ENCODE measurements at regions not wholly inside any gene's neighbourhood (a gene's known extent, or its start where the extent isn't known, plus 50 kb on each side); places are given as distances from the start of the nearest gene placed in this dataset.
"Not testable (repeated sequence)": the region's sequence is repeated elsewhere in the genome, so short reads cannot be mapped to it uniquely, and the experiment has no call there.

DNA sequence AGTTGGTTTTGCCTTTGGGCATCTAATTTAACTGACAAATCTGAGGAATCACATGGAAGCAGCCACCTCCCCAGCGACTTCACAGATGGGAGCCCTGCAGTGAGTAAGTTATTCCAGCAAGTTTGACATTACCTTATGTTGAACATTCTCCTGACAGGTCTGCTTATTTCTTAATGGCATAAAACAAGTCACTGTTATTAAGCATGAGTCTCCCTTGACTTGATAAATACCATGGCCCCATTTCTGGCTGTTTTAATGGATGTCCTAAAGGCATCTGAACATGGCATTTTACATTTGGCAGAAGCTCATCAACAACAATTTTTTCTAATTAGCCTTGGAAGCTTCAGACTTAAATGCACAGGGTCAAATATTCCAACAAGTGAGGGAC, 92.6 kb upstream of the CREB1 start:
- TF ChIP-seq, protein P1, sequence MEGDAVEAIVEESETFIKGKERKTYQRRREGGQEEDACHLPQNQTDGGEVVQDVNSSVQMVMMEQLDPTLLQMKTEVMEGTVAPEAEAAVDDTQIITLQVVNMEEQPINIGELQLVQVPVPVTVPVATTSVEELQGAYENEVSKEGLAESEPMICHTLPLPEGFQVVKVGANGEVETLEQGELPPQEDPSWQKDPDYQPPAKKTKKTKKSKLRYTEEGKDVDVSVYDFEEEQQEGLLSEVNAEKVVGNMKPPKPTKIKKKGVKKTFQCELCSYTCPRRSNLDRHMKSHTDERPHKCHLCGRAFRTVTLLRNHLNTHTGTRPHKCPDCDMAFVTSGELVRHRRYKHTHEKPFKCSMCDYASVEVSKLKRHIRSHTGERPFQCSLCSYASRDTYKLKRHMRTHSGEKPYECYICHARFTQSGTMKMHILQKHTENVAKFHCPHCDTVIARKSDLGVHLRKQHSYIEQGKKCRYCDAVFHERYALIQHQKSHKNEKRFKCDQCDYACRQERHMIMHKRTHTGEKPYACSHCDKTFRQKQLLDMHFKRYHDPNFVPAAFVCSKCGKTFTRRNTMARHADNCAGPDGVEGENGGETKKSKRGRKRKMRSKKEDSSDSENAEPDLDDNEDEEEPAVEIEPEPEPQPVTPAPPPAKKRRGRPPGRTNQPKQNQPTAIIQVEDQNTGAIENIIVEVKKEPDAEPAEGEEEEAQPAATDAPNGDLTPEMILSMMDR (IDR thresholded peaks at IDR 0.05; ENCODE audit: low read depth, low read length): no peak
- in situ Hi-C loops (cut with HindIII; ENCODE audit: low sequenced_read_pairs): no loop called here
- no peak for DNase-seq (ENCODE audit: low read depth, low spot score)
- no peak overlapping the region for H3K4me3 ChIP-seq (ENCODE audit: low read depth, low read length)

DNA sequence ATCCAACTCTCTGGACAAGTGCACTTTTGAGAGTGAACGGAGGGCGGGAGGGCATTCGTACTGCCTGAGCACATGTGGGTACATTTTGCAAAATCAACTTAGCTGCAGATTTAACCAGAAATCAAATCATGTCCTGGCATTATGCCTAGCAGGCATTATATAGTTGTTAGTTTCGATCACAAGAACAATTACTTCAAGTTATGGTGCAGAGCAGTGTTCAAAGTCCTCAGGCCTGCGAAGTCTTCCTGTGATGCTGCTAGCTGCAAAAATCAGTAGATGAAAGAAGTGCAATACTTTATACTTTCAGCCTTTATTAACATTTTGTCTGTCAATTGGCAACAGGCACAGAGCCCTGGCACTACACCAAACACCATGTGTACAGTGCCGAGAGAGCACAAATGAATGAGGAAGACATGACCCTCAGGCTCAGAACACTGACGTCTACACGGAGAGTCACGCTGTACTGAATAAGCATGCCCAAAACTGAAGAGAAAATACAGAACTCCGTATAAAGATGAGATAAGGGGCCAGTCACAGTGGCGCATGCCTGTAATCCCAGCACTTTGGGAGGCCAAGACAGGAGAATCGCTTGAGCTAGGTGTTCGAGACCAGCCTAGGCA, 92.1 kb upstream of the CREB1 start:
- no peak for DNase-seq (ENCODE audit: low read depth, low spot score)
- in situ Hi-C loops (cut with HindIII; ENCODE audit: low sequenced_read_pairs): no loop called here
- H3K4me3 ChIP-seq (ENCODE audit: low read depth, low read length): no peak overlapping the region
- TF ChIP-seq, protein P1 (IDR thresholded peaks at IDR 0.05; ENCODE audit: low read depth, low read length): no peak

DNA sequence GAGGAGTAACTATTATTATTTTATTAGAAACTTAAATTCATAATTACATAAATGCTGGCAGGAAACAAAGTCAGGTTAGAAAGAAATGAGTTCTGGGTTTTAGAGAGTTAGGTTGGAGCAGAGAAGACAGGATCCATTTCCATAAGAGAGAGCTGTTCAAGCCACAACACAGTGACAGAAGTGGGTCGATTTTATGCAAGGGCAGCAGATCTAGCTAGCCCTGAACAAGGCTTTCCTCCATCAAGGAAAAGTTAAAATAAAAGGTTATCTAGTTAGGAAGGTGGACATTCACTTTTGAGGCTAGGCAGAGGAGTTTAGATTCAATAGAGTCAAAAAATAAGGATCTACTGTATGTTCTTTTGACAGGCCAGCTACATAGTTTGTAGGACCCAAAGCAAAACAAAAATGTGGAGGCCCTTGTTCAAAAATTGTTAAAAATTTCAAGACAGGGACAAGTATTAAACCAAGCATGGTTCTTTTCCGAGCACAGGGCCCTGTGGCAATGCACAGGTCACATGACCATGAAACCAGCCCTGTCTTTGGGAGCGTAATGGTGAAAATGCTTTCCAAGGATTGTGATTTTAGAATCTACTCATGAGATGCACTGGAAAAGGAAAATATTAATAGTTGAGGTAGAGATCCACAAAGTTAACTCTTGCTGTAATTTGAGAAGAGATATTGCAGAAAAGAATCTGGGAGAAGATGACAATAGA, 91.2 kb upstream of the CREB1 start:
- TF ChIP-seq, protein P1 (IDR thresholded peaks at IDR 0.05; ENCODE audit: low read depth, low read length): no peak
- H3K4me3 ChIP-seq (ENCODE audit: low read depth, low read length): no peak overlapping the region
- DNase-seq (ENCODE audit: low read depth, low spot score): no peak
- in situ Hi-C loops (cut with HindIII; ENCODE audit: low sequenced_read_pairs): no loop called here

DNA sequence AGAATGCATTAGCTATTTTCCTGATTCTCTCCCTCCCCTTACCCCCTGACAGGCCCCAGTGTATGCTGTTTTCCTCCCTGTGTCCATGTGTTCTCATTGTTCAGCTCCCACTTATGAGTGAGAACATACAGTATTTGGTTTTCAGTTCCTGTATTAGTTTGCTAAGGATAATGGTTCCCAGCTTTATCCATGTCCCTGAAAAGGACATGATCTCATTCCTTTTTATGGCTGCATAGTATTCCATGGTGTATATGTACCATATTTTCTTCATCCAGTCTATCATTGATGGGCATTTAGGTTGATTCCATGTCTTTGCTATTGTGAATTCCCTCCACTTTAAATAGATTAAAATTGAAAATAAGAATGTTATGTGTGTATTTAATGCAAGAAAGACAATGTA, 89.9 kb upstream of the CREB1 start:
- DNase-seq (ENCODE audit: low read depth, low spot score); in situ Hi-C loops (cut with HindIII; ENCODE audit: low sequenced_read_pairs); H3K4me3 ChIP-seq (ENCODE audit: low read depth, low read length): not testable (repeated sequence)

DNA sequence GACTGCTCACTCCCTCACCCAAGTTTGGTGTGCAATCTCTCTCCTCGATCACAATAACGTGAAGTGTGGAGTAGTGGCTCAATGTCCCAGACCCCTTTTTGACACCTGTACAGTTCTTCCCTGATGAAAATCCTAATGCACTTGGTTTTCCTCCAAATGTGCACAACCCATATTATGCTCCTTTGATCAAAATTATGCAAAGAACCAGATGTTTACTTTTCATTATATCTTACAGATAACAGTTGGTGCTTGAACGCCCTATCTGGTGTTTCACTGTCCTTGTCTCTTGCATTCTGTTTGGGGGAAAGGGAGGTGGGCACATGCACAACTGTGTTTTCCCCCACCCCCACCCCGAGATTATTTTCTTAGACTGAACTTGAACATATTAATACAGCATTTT, 85.0 kb upstream of the CREB1 start:
- in situ Hi-C loops (cut with HindIII; ENCODE audit: low sequenced_read_pairs): no loop called here
- TF ChIP-seq, protein P1 (IDR thresholded peaks at IDR 0.05; ENCODE audit: low read depth, low read length): no peak
- DNase-seq (ENCODE audit: low read depth, low spot score): no peak
- H3K4me3 ChIP-seq (ENCODE audit: low read depth, low read length): no peak overlapping the region

DNA sequence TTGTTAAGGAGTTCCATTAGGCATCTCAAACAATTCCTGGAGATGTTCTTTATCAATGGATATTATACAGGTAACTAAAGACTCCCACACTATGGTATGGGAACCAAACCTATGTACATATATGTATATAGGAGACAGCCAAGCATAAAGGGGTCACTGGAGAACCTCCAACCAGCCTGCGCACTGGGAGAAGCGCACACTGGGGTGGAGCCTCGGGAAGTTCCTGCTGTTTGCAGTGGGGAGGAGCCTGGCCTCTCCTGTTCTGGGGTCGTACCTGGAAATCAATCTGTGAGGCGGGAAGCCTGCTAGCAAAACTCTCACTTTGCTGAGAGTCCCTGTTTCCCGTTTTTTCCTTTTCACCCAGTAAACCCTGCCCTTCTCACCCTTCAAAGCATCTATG, 83.1 kb upstream of the CREB1 start:
- no peak overlapping the region for H3K4me3 ChIP-seq (ENCODE audit: low read depth, low read length)
- TF ChIP-seq, protein P1 (IDR thresholded peaks at IDR 0.05; ENCODE audit: low read depth, low read length): no peak
- in situ Hi-C loops (cut with HindIII; ENCODE audit: low sequenced_read_pairs): no loop called here
- DNase-seq (ENCODE audit: low read depth, low spot score): no peak

DNA sequence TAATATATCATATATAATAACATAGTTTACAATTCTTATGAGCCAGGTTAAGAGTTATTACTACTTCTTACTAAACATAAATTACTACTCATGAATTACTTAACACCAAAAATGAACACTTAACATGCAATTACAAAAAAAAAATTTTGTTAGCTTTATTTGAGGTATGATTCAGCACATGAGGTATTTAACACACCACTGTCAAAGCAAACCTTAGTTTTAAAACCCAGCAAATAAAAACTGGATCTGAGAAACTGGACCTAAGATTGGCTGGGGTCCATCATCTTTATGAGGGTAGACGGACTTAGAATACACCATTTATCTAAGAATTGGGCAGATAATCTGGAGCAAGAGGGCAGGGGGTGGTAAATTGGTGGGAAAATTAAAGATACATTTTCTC, 81.8 kb upstream of the CREB1 start:
- no peak for DNase-seq (ENCODE audit: low read depth, low spot score)
- in situ Hi-C loops (cut with HindIII; ENCODE audit: low sequenced_read_pairs): no loop called here
- no peak overlapping the region for H3K4me3 ChIP-seq (ENCODE audit: low read depth, low read length)
- TF ChIP-seq, protein P1 (IDR thresholded peaks at IDR 0.05; ENCODE audit: low read depth, low read length): no peak

Measured in astrocyte of the spinal cord (primary cell).